ENCODE measurements at regions not wholly inside any gene's neighbourhood (a gene's known extent, or its start where the extent isn't known, plus 50 kb on each side); places are given as distances from the start of the nearest gene placed in this dataset.
A peak's percentile ranks its signal among the peaks of the same experiment; 100 is the strongest.

GRCh38 chr10:78973901-78974616, 94.7 kb upstream of the ZMIZ1 start:
- Histone ChIP-seq H3K4me3 (peak overlapping the region; percentile 56), H2AFZ (peak overlapping the region; percentile 74), H3K79me2 (ENCODE audit: low read depth) (no peaks in the 10 kb centered on the region), H3K27me3 (ENCODE audit: insufficient read depth, low read depth) (no peaks in the 10 kb centered on the region), H3K9me2 (ENCODE audit: insufficient read depth) (no peaks in the 10 kb centered on the region), H3K36me3 (ENCODE audit: low read depth) (no peaks in the 10 kb centered on the region), H3K9me3 (ENCODE audit: insufficient read depth, low read depth) (no peaks in the 10 kb centered on the region), H3F3A (ENCODE audit: insufficient read depth, low read depth) (peaks cover 54% of the 10 kb centered on the region), H3K27ac (peak overlapping the region; percentile 94), H4K20me1 (ENCODE audit: insufficient read depth) (no peaks in the 10 kb centered on the region), H3K4me2 (peak overlapping the region; percentile 92), H3K4me1 (replicated peaks; ENCODE audit: insufficient read depth) (peaks cover 66% of the 10 kb centered on the region)
- intact Hi-C loops (cut with micrococcal nuclease; ENCODE audit: unreplicated experiment) = loop anchor here (1.0 to 5.0 kb wide), 8 partner anchors 9 to 221 kb away; partner anchors contain the start of gene ZMIZ1
- POLR2A ChIA-PET (ENCODE audit: unreplicated experiment) = interaction anchor here (0.5 to 1.3 kb wide), 5 partner anchors 9 to 368 kb away, joined by 3 to 15 read pairs (median 4); no protein-coding TSS in a partner anchor
- BruUV-seq (replicated peaks) = TSS peak; percentile 93
- CTCF ChIA-PET = interaction anchor here (0.6 to 0.8 kb wide), 4 partner anchors 24 to 230 kb away, joined by 3 to 11 read pairs (median 6); no protein-coding TSS in a partner anchor
- TF ChIP-seq EZH2 (IDR thresholded peaks at IDR 0.05; ENCODE audit: low read depth) (no peak), CTCF (conservative IDR thresholded peaks at IDR 0.05) (no peak)
- DNase-seq = peak; percentile 70 to 84

- TF ChIP-seq EZH2 (IDR thresholded peaks at IDR 0.05; ENCODE audit: low read depth) = no peak
- TF ChIP-seq CTCF (conservative IDR thresholded peaks at IDR 0.05) = peak; percentile 89
- H3K4me1 ChIP-seq (replicated peaks; ENCODE audit: insufficient read depth) = peaks cover 66% of the 10 kb centered on the region
- peak; percentile 59 to 85 for DNase-seq
- ChIA-PET POLR2A (ENCODE audit: unreplicated experiment) (interaction anchor here (0.5 to 0.7 kb wide), 4 partner anchors 39 to 313 kb away, joined by 3 to 4 read pairs (median 4); no protein-coding TSS in a partner anchor), CTCF (interaction anchor here (0.7 kb wide), 1 partner anchor 9 kb away, joined by 4 read pairs; no protein-coding TSS in a partner anchor)
- H3K9me2 ChIP-seq (ENCODE audit: insufficient read depth) = no peaks in the 10 kb centered on the region
- peak overlapping the region; percentile 92 for H3K4me2 ChIP-seq
- H3F3A ChIP-seq (ENCODE audit: insufficient read depth, low read depth) = peaks cover 54% of the 10 kb centered on the region
- intact Hi-C loops (cut with micrococcal nuclease; ENCODE audit: unreplicated experiment) = loop anchor here (1.0 to 5.0 kb wide), 2 partner anchors 94 to 177 kb away; partner anchors contain the start of gene ZMIZ1
- H4K20me1 ChIP-seq (ENCODE audit: insufficient read depth) = no peaks in the 10 kb centered on the region
- peak overlapping the region; percentile 94 for H3K27ac ChIP-seq
- BruUV-seq (replicated peaks) = no TSS peak
- H3K4me3 ChIP-seq = peak overlapping the region; percentile 56
- no peaks in the 10 kb centered on the region for H3K79me2 ChIP-seq (ENCODE audit: low read depth)
- no peaks in the 10 kb centered on the region for H3K36me3 ChIP-seq (ENCODE audit: low read depth)
- no peaks in the 10 kb centered on the region for H3K9me3 ChIP-seq (ENCODE audit: insufficient read depth, low read depth)
- H3K27me3 ChIP-seq (ENCODE audit: insufficient read depth, low read depth) = no peaks in the 10 kb centered on the region
- H2AFZ ChIP-seq = peak overlapping the region; percentile 74
Observed at GRCh38 chr10:78974617-78975317, 94.0 kb upstream of the ZMIZ1 start.

- H3K4me2 ChIP-seq = no peak overlapping the region
- H3K9me2 ChIP-seq (ENCODE audit: insufficient read depth) = no peaks in the 10 kb centered on the region
- ChIA-PET POLR2A (ENCODE audit: unreplicated experiment) (no interaction called here), CTCF (no interaction called here)
- BruUV-seq (replicated peaks) = no TSS peak
- H3F3A ChIP-seq (ENCODE audit: insufficient read depth, low read depth) = peaks cover 54% of the 10 kb centered on the region
- H3K79me2 ChIP-seq (ENCODE audit: low read depth) = no peaks in the 10 kb centered on the region
- DNase-seq = no peak
- no peak overlapping the region for H3K27ac ChIP-seq
- peaks cover 66% of the 10 kb centered on the region for H3K4me1 ChIP-seq (replicated peaks; ENCODE audit: insufficient read depth)
- no peak overlapping the region for H3K4me3 ChIP-seq
- H3K36me3 ChIP-seq (ENCODE audit: low read depth) = no peaks in the 10 kb centered on the region
- no peaks in the 10 kb centered on the region for H3K27me3 ChIP-seq (ENCODE audit: insufficient read depth, low read depth)
- intact Hi-C loops (cut with micrococcal nuclease; ENCODE audit: unreplicated experiment) = no loop called here
- H3K9me3 ChIP-seq (ENCODE audit: insufficient read depth, low read depth) = no peaks in the 10 kb centered on the region
- H2AFZ ChIP-seq = no peak overlapping the region
- no peaks in the 10 kb centered on the region for H4K20me1 ChIP-seq (ENCODE audit: insufficient read depth)
- TF ChIP-seq CTCF (conservative IDR thresholded peaks at IDR 0.05) = no peak
- TF ChIP-seq EZH2 (IDR thresholded peaks at IDR 0.05; ENCODE audit: low read depth) = no peak
Observed at GRCh38 chr10:78975926-78976325, 92.8 kb upstream of the ZMIZ1 start.

Measured in PC-9 (cell line).